ENCODE measurements at regions not wholly inside any gene's neighbourhood (a gene's known extent, or its start where the extent isn't known, plus 50 kb on each side); places are given as distances from the start of the nearest gene placed in this dataset.

DNA sequence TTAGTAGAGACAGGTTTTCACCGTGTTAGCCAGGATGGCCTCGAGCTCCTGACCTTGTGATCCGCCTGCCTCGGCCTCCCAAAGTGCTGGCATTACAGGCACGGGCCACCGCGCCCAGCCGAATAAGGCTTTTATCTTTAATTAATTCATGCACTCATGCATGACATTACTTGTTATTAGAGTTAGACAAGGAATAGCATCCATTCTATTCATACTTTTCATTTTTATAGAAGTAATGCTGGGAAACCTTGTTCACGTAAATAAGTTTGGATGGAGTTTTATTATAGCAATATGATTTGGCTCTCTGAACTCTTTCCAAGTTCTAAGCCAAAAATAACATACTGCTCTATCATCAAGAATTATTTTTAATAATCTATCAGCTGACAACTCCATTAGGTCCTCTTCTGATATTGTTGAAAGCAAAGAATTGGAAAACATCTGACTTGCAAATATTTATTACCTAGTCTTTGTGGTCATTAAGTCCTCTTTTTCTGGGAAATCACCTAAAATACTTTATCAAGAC lies 168.8 kb upstream of the CCND2 start:
- TF ChIP-seq ISL1 (CRISPR knock-in tag; IDR thresholded peaks at IDR 0.05) (no peak), ESRRG (CRISPR knock-in tag; IDR thresholded peaks at IDR 0.05) (no peak), GLIS3 (CRISPR knock-in tag; IDR thresholded peaks at IDR 0.05) (no peak), ZNF8 (CRISPR knock-in tag; IDR thresholded peaks at IDR 0.05) (no peak), OSR1 (CRISPR knock-in tag; IDR thresholded peaks at IDR 0.05) (no peak), SNAI2 (CRISPR knock-in tag; IDR thresholded peaks at IDR 0.05) (no peak), PPARA (CRISPR knock-in tag; IDR thresholded peaks at IDR 0.05; ENCODE audit: borderline replicate concordance) (no peak), TOX (CRISPR knock-in tag; IDR thresholded peaks at IDR 0.05; ENCODE audit: borderline replicate concordance) (no peak), BACH2 (CRISPR knock-in tag; IDR thresholded peaks at IDR 0.05; ENCODE audit: borderline replicate concordance) (no peak), ZNF565 (CRISPR knock-in tag; conservative IDR thresholded peaks at IDR 0.05; ENCODE audit: low read depth) (no peak)
- TF ChIP-seq, protein P1, sequence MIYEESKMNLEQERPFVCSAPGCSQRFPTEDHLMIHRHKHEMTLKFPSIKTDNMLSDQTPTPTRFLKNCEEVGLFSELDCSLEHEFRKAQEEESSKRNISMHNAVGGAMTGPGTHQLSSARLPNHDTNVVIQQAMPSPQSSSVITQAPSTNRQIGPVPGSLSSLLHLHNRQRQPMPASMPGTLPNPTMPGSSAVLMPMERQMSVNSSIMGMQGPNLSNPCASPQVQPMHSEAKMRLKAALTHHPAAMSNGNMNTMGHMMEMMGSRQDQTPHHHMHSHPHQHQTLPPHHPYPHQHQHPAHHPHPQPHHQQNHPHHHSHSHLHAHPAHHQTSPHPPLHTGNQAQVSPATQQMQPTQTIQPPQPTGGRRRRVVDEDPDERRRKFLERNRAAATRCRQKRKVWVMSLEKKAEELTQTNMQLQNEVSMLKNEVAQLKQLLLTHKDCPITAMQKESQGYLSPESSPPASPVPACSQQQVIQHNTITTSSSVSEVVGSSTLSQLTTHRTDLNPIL (CRISPR knock-in tag; IDR thresholded peaks at IDR 0.05; ENCODE audit: low read depth) = no peak
- TF ChIP-seq, protein P2, sequence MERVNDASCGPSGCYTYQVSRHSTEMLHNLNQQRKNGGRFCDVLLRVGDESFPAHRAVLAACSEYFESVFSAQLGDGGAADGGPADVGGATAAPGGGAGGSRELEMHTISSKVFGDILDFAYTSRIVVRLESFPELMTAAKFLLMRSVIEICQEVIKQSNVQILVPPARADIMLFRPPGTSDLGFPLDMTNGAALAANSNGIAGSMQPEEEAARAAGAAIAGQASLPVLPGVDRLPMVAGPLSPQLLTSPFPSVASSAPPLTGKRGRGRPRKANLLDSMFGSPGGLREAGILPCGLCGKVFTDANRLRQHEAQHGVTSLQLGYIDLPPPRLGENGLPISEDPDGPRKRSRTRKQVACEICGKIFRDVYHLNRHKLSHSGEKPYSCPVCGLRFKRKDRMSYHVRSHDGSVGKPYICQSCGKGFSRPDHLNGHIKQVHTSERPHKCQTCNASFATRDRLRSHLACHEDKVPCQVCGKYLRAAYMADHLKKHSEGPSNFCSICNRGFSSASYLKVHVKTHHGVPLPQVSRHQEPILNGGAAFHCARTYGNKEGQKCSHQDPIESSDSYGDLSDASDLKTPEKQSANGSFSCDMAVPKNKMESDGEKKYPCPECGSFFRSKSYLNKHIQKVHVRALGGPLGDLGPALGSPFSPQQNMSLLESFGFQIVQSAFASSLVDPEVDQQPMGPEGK (CRISPR knock-in tag; IDR thresholded peaks at IDR 0.05; ENCODE audit: borderline replicate concordance) = no peak
